SK-N-SH treated with all-trans-retinoic acid at 6 μM for 48 hours (cell line): ENCODE measurements at regions not wholly inside any gene's neighbourhood (a gene's known extent, or its start where the extent isn't known, plus 50 kb on each side); places are given as distances from the start of the nearest gene placed in this dataset.

Experiments
- ATAC-seq: fragments of 200-7000 bp; cut with Tn5 transposase; 3 replicates; pipeline ENCODE4 v1.9.1; 2020; ENCODE audit warnings: mild to moderate bottlenecking, moderate library complexity
- ARNTL ChIP-seq: fragments of 450-650 bp; formaldehyde crosslinking; IDR thresholded peaks from 2 replicates; pipeline ENCODE4 v1.5.0; 2020; ENCODE audit warnings: low read depth, mild to moderate bottlenecking, moderate library complexity, borderline replicate concordance
- BACH2 ChIP-seq: fragments of 250-450 bp; sonication (Bioruptor Pico); IDR thresholded peaks from 2 replicates; pipeline ENCODE4 v1.9.0; 2021; ENCODE audit warnings: mild to moderate bottlenecking, borderline replicate concordance
- CREB5 ChIP-seq: fragments of 250-450 bp; sonication (Bioruptor Pico); IDR thresholded peaks from 2 replicates; pipeline ENCODE4 v1.5.1; 2020; ENCODE audit warnings: low read depth, mild to moderate bottlenecking, moderate library complexity
- CSDC2 ChIP-seq: fragments of 250-450 bp; sonication (Bioruptor Pico); IDR thresholded peaks from 2 replicates; pipeline ENCODE4 v1.5.0; 2020; ENCODE audit warnings: mild to moderate bottlenecking, moderate library complexity
- ESRRG ChIP-seq: fragments of 250-450 bp; sonication (Bioruptor Pico); IDR thresholded peaks from 2 replicates; pipeline ENCODE4 v1.6.1; 2021; ENCODE audit warnings: mild to moderate bottlenecking
- GLIS3 ChIP-seq: fragments of 250-450 bp; sonication (Bioruptor Pico); IDR thresholded peaks from 2 replicates; pipeline ENCODE4 v1.5.0; 2020; ENCODE audit warnings: mild to moderate bottlenecking, moderate library complexity
- ISL1 ChIP-seq: fragments of 250-450 bp; sonication (Bioruptor Pico); IDR thresholded peaks from 2 replicates; pipeline ENCODE4 v2.1.2; 2022; ENCODE audit warnings: mild to moderate bottlenecking, moderate library complexity
- PATZ1 ChIP-seq: fragments of 250-450 bp; sonication (Bioruptor Pico); IDR thresholded peaks from 2 replicates; pipeline ENCODE4 v1.8.0; 2020; ENCODE audit warnings: mild to moderate bottlenecking, moderate library complexity, borderline replicate concordance
- POU6F1 ChIP-seq: fragments of 250-450 bp; sonication (Bioruptor Pico); IDR thresholded peaks from 2 replicates; pipeline ENCODE4 v1.8.0; 2021; ENCODE audit warnings: low read depth, mild to moderate bottlenecking, moderate library complexity, borderline replicate concordance
- PPARA ChIP-seq: fragments of 250-450 bp; sonication (Bioruptor Pico); IDR thresholded peaks from 2 replicates; pipeline ENCODE4 v1.5.0; 2020; ENCODE audit warnings: mild to moderate bottlenecking, borderline replicate concordance
- RARB ChIP-seq: fragments of 250-450 bp; sonication (Bioruptor Pico); IDR thresholded peaks from 2 replicates; pipeline ENCODE4 v1.8.0; 2021; ENCODE audit warnings: mild to moderate bottlenecking, moderate library complexity
- SNAI2 ChIP-seq: fragments of 250-450 bp; sonication (Bioruptor Pico); IDR thresholded peaks from 2 replicates; pipeline ENCODE4 v1.5.0; 2020; ENCODE audit warnings: mild to moderate bottlenecking, moderate library complexity
- TCF4 ChIP-seq: fragments of 250-450 bp; sonication (Bioruptor Pico); IDR thresholded peaks from 2 replicates; pipeline ENCODE4 v1.8.0; 2021; ENCODE audit warnings: mild to moderate bottlenecking, moderate library complexity, borderline replicate concordance
- TOX ChIP-seq: fragments of 250-450 bp; sonication (Bioruptor Pico); IDR thresholded peaks from 2 replicates; pipeline ENCODE4 v1.8.0; 2021; ENCODE audit warnings: mild to moderate bottlenecking, moderate library complexity, borderline replicate concordance
- TSHZ2 ChIP-seq: fragments of 250-450 bp; sonication (Bioruptor Pico); IDR thresholded peaks from 2 replicates; pipeline ENCODE4 v1.5.0; 2020; ENCODE audit warnings: mild to moderate bottlenecking, moderate library complexity
- ZC3H10 ChIP-seq: fragments of 250-450 bp; sonication (Bioruptor Pico); IDR thresholded peaks from 2 replicates; pipeline ENCODE4 v1.5.1; 2021; ENCODE audit warnings: mild to moderate bottlenecking, moderate library complexity
- ZFP3 ChIP-seq: fragments of 250-450 bp; sonication (Bioruptor Pico); IDR thresholded peaks from 2 replicates; pipeline ENCODE4 v1.5.0; 2020; ENCODE audit warnings: mild to moderate bottlenecking, moderate library complexity
- ZFP30 ChIP-seq: fragments of 450-650 bp; formaldehyde crosslinking; IDR thresholded peaks from 2 replicates; pipeline ENCODE4 v1.5.0; 2022; ENCODE audit warnings: mild to moderate bottlenecking, moderate library complexity
- ZNF70 ChIP-seq: fragments of 450-650 bp; formaldehyde crosslinking; IDR thresholded peaks from 2 replicates; pipeline ENCODE4 v1.5.0; 2020; ENCODE audit warnings: mild to moderate bottlenecking, moderate library complexity
- ZNF8 ChIP-seq: fragments of 450-650 bp; formaldehyde crosslinking; IDR thresholded peaks from 2 replicates; pipeline ENCODE4 v1.5.0; 2020; ENCODE audit warnings: mild to moderate bottlenecking, moderate library complexity

- TF ChIP-seq TCF4 (no peak), ZFP3 (no peak), ARNTL (CRISPR knock-in tag) (no peak), GLIS3 (CRISPR knock-in tag) (no peak), RARB (no peak), POU6F1 (CRISPR knock-in tag) (no peak), BACH2 (CRISPR knock-in tag) (no peak), ZNF8 (CRISPR knock-in tag) (no peak), TOX (no peak), TSHZ2 (no peak), PATZ1 (CRISPR knock-in tag) (no peak), ZNF70 (no peak)
- no peak for ATAC-seq
These were observed 98.4 kb upstream of the PFN2 start for GRCh38 chr3:150069154-150069527.

GRCh38 chr3:150068440-150069153 lies 97.9 kb upstream of the PFN2 start:
- TF ChIP-seq ZC3H10 (CRISPR knock-in tag) (no peak), ZNF70 (no peak), ZFP3 (no peak), GLIS3 (CRISPR knock-in tag) (no peak), PPARA (CRISPR knock-in tag) (no peak), PATZ1 (CRISPR knock-in tag) (no peak), ISL1 (CRISPR knock-in tag) (no peak), ARNTL (CRISPR knock-in tag) (no peak), ESRRG (no peak), RARB (no peak), CSDC2 (CRISPR knock-in tag) (no peak), TOX (no peak), ZFP30 (CRISPR knock-in tag) (no peak), CREB5 (CRISPR knock-in tag) (no peak), TCF4 (no peak)
- no peak for ATAC-seq

- ATAC-seq: no peak
- TF ChIP-seq SNAI2 (CRISPR knock-in tag) (no peak), CREB5 (CRISPR knock-in tag) (no peak), PATZ1 (CRISPR knock-in tag) (no peak), TSHZ2 (no peak), ESRRG (no peak)
These were observed 96.9 kb upstream of the PFN2 start for GRCh38 chr3:150067561-150067960.
